HG03045 (cell line): ENCODE measurements at regions not wholly inside any gene's neighbourhood (a gene's known extent, or its start where the extent isn't known, plus 50 kb on each side); places are given as distances from the start of the nearest gene placed in this dataset.

Experiments used
- ATAC-seq: cut with Tn5 transposase; IDR thresholded peaks from one replicate; pipeline ENCODE4 v1.9.1; 2021; ENCODE audit warnings: mild to moderate bottlenecking, moderate library complexity; ENCODE audit not compliant: unreplicated experiment

- no peak for ATAC-seq
Observed at GRCh38 chr16:51630076-51630475, 479.0 kb upstream of the SALL1 start.

GRCh38 chr16:51629576-51629975 lies 478.5 kb upstream of the SALL1 start:
- no peak for ATAC-seq

- ATAC-seq: no peak
Observed at GRCh38 chr16:51624080-51624775, 473.2 kb upstream of the SALL1 start.

GRCh38 chr16:51621610-51622009 lies 470.5 kb upstream of the SALL1 start:
- ATAC-seq: no peak

- ATAC-seq: no peak
Observed at GRCh38 chr16:51615141-51615540, 464.1 kb upstream of the SALL1 start.

- no peak for ATAC-seq
Observed at GRCh38 chr16:51607201-51607651, 456.2 kb upstream of the SALL1 start.

GRCh38 chr16:51596247-51596646 lies 445.2 kb upstream of the SALL1 start:
- ATAC-seq: no peak

- no peak for ATAC-seq
Observed at GRCh38 chr16:51592535-51593300, 441.6 kb upstream of the SALL1 start.

GRCh38 chr16:51592001-51592501 lies 441.0 kb upstream of the SALL1 start:
- no peak for ATAC-seq

GRCh38 chr16:51591480-51591879 lies 440.4 kb upstream of the SALL1 start:
- no peak for ATAC-seq

GRCh38 chr16:51579652-51580360 lies 428.7 kb upstream of the SALL1 start:
- no peak for ATAC-seq

GRCh38 chr16:51577621-51578303 lies 426.7 kb upstream of the SALL1 start:
- ATAC-seq: no peak

- no peak for ATAC-seq
Observed at GRCh38 chr16:51576498-51577195, 425.6 kb upstream of the SALL1 start.

GRCh38 chr16:51573191-51573590 lies 422.1 kb upstream of the SALL1 start:
- no peak for ATAC-seq

GRCh38 chr16:51569203-51569931 lies 418.3 kb upstream of the SALL1 start:
- ATAC-seq: no peak

GRCh38 chr16:51567911-51568310 lies 416.8 kb upstream of the SALL1 start:
- no peak for ATAC-seq

GRCh38 chr16:51565184-51565583 lies 414.1 kb upstream of the SALL1 start:
- no peak for ATAC-seq

- no peak for ATAC-seq
Observed at GRCh38 chr16:51562891-51563290, 411.8 kb upstream of the SALL1 start.

- ATAC-seq: no peak
Observed at GRCh38 chr16:51559901-51560300, 408.8 kb upstream of the SALL1 start.

- ATAC-seq: no peak
Observed at GRCh38 chr16:51557670-51558069, 406.6 kb upstream of the SALL1 start.
